Ishikawa (cell line): ENCODE measurements at regions not wholly inside any gene's neighbourhood (a gene's known extent, or its start where the extent isn't known, plus 50 kb on each side); places are given as distances from the start of the nearest gene placed in this dataset.

Experiments used
- CEBPB ChIP-seq: IDR thresholded peaks from 2 replicates; pipeline ENCODE4 v1.6.1; 2012
- CREB1 ChIP-seq: IDR thresholded peaks from 2 replicates; pipeline ENCODE4 v1.6.1; 2012; ENCODE audit warnings: low read depth
- EGR1 ChIP-seq: IDR thresholded peaks from 2 replicates; pipeline ENCODE4 v1.6.1; 2012
- EP300 ChIP-seq: IDR thresholded peaks from 2 replicates; pipeline ENCODE4 v1.6.1; 2012; ENCODE audit warnings: borderline replicate concordance
- FOXM1 ChIP-seq: IDR thresholded peaks from 2 replicates; pipeline ENCODE4 v1.6.1; 2012; ENCODE audit warnings: low read depth, borderline replicate concordance
- NFIC ChIP-seq: IDR thresholded peaks from 2 replicates; pipeline ENCODE4 v1.6.1; 2012
- RAD21 ChIP-seq: IDR thresholded peaks from 2 replicates; pipeline ENCODE4 v1.6.1; 2012; ENCODE audit warnings: low read depth
- TAF1 ChIP-seq: IDR thresholded peaks from 2 replicates; pipeline ENCODE4 v1.6.1; 2012; ENCODE audit warnings: low read depth, mild to moderate bottlenecking
- TCF12 ChIP-seq: IDR thresholded peaks from 2 replicates; pipeline ENCODE4 v1.6.1; 2012; ENCODE audit warnings: low read depth
- TEAD4 ChIP-seq: IDR thresholded peaks from 2 replicates; pipeline ENCODE4 v1.6.1; 2012
- YY1 ChIP-seq: IDR thresholded peaks from 2 replicates; pipeline ENCODE4 v1.6.1; 2012; ENCODE audit warnings: low read depth
- ZBTB7A ChIP-seq: IDR thresholded peaks from 2 replicates; pipeline ENCODE4 v1.6.1; 2012; ENCODE audit warnings: low read depth
- TF ChIP-seq, protein P1 (sequence below): IDR thresholded peaks from 2 replicates; pipeline ENCODE4 v1.6.1; 2012
- TF ChIP-seq, protein P2 (sequence below): IDR thresholded peaks from 2 replicates; pipeline ENCODE4 v1.6.1; 2012; ENCODE audit warnings: low read depth, mild to moderate bottlenecking
- TF ChIP-seq, protein P3 (sequence below): IDR thresholded peaks from 2 replicates; pipeline ENCODE4 v1.6.1; 2012

DNA sequence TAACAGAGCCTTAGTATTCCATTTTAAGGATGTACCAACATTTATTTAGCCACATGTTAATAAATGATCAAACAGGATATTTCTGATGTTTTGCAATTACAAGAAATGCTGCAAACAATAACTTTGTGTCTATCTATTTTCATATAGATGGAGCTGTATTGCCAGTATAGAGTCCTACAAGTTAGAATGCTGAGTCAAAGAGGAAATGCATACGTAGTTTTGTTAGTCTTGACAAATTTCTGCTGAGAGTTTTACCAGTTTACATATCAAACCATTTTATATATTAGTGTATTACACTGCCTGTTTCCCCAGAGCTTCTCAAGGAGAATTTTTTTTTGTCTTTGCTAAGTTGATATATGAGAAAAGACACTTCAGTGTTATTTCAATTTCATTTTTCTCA lies 541.7 kb downstream of the SLC16A7 start:
- TF ChIP-seq EP300 (no peak), TCF12 (no peak), CEBPB (no peak), FOXM1 (no peak)
- TF ChIP-seq, protein P1, sequence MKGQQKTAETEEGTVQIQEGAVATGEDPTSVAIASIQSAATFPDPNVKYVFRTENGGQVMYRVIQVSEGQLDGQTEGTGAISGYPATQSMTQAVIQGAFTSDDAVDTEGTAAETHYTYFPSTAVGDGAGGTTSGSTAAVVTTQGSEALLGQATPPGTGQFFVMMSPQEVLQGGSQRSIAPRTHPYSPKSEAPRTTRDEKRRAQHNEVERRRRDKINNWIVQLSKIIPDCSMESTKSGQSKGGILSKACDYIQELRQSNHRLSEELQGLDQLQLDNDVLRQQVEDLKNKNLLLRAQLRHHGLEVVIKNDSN: no peak
- TF ChIP-seq, protein P2, sequence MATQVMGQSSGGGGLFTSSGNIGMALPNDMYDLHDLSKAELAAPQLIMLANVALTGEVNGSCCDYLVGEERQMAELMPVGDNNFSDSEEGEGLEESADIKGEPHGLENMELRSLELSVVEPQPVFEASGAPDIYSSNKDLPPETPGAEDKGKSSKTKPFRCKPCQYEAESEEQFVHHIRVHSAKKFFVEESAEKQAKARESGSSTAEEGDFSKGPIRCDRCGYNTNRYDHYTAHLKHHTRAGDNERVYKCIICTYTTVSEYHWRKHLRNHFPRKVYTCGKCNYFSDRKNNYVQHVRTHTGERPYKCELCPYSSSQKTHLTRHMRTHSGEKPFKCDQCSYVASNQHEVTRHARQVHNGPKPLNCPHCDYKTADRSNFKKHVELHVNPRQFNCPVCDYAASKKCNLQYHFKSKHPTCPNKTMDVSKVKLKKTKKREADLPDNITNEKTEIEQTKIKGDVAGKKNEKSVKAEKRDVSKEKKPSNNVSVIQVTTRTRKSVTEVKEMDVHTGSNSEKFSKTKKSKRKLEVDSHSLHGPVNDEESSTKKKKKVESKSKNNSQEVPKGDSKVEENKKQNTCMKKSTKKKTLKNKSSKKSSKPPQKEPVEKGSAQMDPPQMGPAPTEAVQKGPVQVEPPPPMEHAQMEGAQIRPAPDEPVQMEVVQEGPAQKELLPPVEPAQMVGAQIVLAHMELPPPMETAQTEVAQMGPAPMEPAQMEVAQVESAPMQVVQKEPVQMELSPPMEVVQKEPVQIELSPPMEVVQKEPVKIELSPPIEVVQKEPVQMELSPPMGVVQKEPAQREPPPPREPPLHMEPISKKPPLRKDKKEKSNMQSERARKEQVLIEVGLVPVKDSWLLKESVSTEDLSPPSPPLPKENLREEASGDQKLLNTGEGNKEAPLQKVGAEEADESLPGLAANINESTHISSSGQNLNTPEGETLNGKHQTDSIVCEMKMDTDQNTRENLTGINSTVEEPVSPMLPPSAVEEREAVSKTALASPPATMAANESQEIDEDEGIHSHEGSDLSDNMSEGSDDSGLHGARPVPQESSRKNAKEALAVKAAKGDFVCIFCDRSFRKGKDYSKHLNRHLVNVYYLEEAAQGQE: no peak

DNA sequence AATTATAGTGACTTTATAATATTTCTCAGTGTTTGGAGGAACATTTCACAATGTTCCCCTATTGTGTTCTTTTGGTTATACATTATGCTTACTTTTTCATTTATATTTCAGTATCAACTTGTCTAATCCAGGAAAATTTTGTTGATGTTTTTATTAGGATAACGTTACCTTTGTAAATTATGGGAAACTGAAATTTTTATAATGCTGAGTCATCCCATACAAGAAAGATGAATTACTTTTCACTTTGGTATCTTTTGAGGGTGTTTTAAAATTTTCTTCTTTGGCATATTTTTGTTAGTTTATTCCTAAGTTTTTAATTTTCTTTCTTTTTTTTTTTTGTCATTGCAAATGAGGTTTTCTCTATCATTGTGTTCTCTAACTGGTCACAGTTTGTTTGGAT lies 542.7 kb downstream of the SLC16A7 start:
- TF ChIP-seq TAF1: no peak
- TF ChIP-seq, protein P2: no peak
- no peak for TF ChIP-seq TEAD4
- TF ChIP-seq EP300: no peak
- no peak for TF ChIP-seq TCF12
- no peak for TF ChIP-seq CREB1
- TF ChIP-seq YY1: no peak
- no peak for TF ChIP-seq CEBPB

DNA sequence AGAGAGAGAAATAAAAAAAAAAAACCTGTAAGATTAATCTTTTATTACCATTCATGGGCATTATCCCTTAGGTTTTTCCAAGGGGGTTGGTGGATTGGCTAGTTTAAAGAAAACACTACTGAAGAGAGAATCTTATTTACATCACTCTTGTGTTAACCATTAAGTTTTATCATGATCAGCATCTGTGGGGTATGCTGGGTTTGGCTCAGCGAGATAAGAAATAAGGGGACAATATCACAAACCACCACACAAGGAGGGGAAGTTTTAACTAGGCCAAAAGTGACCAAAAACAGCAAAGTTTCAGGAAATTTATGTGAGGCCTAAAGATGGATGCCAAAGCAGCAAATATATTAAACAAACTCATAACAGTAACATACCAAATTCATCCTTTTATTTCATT lies 548.6 kb downstream of the SLC16A7 start:
- no peak for TF ChIP-seq FOXM1
- TF ChIP-seq YY1: no peak

DNA sequence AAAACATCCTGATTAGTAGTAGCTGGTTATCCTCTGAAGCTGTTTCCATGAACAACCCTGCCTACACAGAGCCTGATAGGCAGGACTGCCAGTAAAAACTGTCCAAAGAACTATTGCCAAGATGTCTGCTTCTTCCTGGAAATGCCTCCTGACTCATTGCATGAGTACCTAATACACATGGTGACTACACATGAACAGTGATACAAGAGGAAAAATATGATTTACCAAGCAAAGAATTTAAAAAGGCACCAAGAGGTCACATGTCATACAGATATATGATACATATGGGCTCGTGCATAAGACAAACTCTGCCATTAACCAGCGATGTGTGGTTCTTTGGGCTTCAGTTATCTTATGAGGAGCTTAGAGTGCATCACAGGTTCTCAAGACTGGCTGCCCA lies 552.3 kb downstream of the SLC16A7 start:
- TF ChIP-seq TEAD4: no peak
- TF ChIP-seq, protein P2: no peak
- TF ChIP-seq EGR1: no peak
- no peak for TF ChIP-seq ZBTB7A
- no peak for TF ChIP-seq YY1
- TF ChIP-seq, protein P1: no peak
- TF ChIP-seq, protein P3, sequence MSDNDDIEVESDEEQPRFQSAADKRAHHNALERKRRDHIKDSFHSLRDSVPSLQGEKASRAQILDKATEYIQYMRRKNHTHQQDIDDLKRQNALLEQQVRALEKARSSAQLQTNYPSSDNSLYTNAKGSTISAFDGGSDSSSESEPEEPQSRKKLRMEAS: no peak
- TF ChIP-seq NFIC: no peak
- TF ChIP-seq CREB1: no peak
- TF ChIP-seq CEBPB: no peak
- TF ChIP-seq TCF12: no peak
- no peak for TF ChIP-seq RAD21
- TF ChIP-seq TAF1: no peak
- TF ChIP-seq FOXM1: no peak

DNA sequence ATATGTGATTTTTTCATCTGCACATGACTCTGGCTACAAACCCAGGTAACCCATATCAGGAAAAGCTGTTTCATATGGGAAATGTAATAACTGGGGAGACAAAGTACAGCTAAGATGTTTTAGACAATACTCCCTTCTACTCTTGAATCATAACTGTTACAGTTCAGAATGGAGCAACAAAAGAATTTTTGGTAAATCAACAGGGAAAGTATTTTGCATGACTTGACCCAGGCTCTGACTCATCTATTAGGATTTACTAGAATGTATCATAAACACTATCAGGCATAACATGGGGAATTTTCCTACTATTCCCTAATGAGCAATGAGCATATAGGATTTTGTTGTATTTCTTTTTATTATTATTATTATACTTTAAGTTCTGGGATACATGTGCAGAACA lies 553.0 kb downstream of the SLC16A7 start:
- TF ChIP-seq, protein P1: no peak
- TF ChIP-seq TEAD4: peak; percentile 41

DNA sequence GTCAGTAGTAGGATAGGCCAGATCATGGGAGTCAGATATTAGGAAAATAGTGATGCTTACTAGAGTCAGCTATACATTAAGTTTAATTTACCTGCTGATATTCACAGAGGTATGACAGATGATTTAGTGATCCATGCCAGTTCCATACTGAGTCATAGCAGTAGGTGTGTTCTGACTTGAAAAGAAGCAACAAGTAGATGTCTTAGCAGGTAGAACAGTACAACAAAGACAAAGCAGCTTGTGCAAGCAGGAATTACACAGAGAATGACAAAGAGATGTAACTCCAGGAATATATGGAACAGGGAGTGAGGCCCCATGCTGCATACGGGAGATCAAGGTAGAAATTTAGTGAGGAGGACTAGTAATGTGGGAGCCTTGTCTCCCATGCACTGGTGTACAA lies 556.9 kb downstream of the SLC16A7 start:
- TF ChIP-seq YY1: no peak
